ENCODE measurements at regions not wholly inside any gene's neighbourhood (a gene's known extent, or its start where the extent isn't known, plus 50 kb on each side); places are given as distances from the start of the nearest gene placed in this dataset.

DNA sequence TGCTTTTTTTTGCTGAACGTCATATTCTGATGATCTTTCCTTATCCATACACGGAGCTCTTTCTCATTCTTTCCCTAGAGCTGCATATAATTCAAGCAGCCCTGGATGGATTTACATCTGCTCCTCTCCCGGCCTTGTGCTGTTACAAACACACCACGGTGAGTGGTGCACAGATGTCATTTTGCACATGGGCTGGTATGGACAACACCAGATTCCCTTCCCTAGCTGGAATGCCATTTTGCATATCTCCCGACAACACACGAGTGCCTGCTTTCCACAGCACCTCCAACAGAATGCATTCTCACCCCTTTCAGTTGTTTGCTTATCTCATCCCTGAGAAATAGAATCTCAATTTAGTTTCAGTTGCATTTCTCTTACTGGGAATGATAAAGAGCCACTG is 69.5 kb upstream of the AFDN start:
- H3K9me3 ChIP-seq, result no peaks in the 10 kb centered on the region
- intact Hi-C loops (cut with DNase I), result no loop called here
- no peak overlapping the region for H3K27ac ChIP-seq
- no peak overlapping the region for H3K4me3 ChIP-seq
- no peak for DNase-seq
- no peaks in the 10 kb centered on the region for H3K36me3 ChIP-seq
- H3K4me1 ChIP-seq, result peaks cover 0 to 4% (median 0%) of the 10 kb centered on the region in 3 donors
- TF ChIP-seq, protein P1, sequence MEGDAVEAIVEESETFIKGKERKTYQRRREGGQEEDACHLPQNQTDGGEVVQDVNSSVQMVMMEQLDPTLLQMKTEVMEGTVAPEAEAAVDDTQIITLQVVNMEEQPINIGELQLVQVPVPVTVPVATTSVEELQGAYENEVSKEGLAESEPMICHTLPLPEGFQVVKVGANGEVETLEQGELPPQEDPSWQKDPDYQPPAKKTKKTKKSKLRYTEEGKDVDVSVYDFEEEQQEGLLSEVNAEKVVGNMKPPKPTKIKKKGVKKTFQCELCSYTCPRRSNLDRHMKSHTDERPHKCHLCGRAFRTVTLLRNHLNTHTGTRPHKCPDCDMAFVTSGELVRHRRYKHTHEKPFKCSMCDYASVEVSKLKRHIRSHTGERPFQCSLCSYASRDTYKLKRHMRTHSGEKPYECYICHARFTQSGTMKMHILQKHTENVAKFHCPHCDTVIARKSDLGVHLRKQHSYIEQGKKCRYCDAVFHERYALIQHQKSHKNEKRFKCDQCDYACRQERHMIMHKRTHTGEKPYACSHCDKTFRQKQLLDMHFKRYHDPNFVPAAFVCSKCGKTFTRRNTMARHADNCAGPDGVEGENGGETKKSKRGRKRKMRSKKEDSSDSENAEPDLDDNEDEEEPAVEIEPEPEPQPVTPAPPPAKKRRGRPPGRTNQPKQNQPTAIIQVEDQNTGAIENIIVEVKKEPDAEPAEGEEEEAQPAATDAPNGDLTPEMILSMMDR (IDR thresholded peaks at IDR 0.05), result no peak
- no peaks in the 10 kb centered on the region for H3K27me3 ChIP-seq
- FAIRE-seq, result no peak
- ATAC-seq, result no peak
- 56 to 57% methylated on average over 6 of the region's 6 CpGs for WGBS, 2 donors

DNA sequence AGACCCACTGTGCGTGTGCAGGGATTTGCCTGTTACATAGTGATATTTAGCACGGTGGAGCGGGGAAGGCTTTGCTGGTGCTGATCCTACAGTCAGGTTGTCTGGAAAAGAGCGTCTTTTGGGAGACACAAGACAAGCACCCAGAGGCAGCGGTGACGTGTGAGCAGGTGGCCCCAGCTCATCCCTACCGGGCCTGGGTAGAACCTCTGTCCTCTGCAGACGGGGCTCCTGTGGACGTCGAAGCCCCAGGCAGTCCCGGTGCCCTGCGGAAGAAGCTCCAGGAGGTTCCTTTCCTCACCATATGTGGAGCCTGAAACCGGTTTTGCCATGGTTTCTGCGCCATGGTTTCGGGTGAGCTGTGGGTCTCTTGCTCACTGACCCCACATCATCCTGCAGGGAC is 68.9 kb upstream of the AFDN start:
- ATAC-seq (no peak), FAIRE-seq (no peak), DNase-seq (no peak)
- no peaks in the 10 kb centered on the region for H3K9me3 ChIP-seq
- no peak overlapping the region for H3K27ac ChIP-seq
- WGBS, 2 donors, result 94 to 97% methylated on average over 15 of the region's 15 CpGs
- intact Hi-C loops (cut with DNase I), result no loop called here
- peaks cover 0 to 4% (median 0%) of the 10 kb centered on the region in 3 donors for H3K4me1 ChIP-seq
- H3K27me3 ChIP-seq, result no peaks in the 10 kb centered on the region
- H3K4me3 ChIP-seq, result no peak overlapping the region
- no peaks in the 10 kb centered on the region for H3K36me3 ChIP-seq
- TF ChIP-seq, protein P1 (IDR thresholded peaks at IDR 0.05), result no peak

DNA sequence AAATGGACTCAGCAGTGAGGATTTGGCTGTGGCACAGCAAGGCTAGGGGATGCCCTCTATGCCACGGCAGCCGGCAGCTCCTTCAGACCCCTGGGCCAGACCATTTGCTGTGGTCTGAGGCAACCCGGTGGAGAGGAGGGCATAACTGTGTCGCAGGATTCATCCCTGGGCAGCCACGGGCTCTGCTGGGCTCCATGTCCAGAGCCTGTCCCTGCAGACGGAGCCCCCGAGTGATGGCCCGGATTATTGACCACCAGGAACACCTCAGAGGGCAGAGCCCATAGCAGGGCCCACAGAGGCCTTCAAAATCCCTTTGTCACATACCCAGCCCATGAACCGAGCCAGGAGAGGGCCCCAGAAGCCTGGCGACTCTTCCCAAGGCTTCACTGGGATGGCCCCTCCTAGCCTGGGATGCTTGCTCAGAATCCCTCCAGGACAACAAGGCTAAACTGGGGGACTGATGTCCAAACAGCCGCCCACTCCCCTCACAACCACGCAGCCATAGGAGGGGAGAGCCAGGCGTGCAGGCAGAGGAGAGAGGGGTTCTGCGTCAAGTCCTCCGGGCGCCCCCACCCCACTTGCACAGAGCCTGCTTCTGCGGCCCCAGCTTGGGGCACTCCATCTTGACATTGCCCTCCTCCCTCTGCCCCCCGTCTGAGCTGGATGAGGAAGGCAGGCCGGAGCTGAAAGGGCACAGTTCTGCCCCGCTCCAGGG is 68.2 kb upstream of the AFDN start:
- intact Hi-C loops (cut with DNase I), result no loop called here
- Histone ChIP-seq H3K4me3 (no peak overlapping the region), H3K4me1 (peaks cover 0 to 4% (median 0%) of the 10 kb centered on the region in 3 donors), H3K27me3 (no peaks in the 10 kb centered on the region), H3K9me3 (no peaks in the 10 kb centered on the region), H3K27ac (no peak overlapping the region), H3K36me3 (no peaks in the 10 kb centered on the region)
- FAIRE-seq (no peak), ATAC-seq (no peak), DNase-seq (no peak)
- TF ChIP-seq, protein P1 (IDR thresholded peaks at IDR 0.05), result no peak
- WGBS, 2 donors, result 89 to 95% methylated on average over 20 of the region's 20 CpGs

DNA sequence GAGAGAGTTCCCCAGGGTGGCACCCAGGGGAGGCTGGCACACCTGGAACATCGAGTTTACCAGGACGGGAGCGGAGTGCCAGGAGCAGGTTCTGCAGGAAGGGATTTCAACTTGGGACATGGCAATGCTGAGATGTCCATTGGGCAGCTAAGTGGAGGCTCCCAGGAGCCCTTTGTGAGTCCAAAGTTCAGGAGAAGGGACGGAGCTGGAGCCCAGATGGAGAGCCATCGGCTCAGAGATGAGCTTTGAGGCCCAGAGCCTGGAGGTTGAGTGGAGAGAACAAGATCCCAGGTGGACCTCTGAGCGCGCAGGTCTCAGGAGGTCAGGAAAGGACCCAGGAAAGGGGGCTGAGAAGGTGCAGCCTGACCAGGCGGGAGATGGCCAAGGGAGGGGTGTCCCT is 67.5 kb upstream of the AFDN start:
- no peaks in the 10 kb centered on the region for H3K27me3 ChIP-seq
- no peak overlapping the region for H3K27ac ChIP-seq
- H3K36me3 ChIP-seq, result no peaks in the 10 kb centered on the region
- WGBS, 2 donors, result 91 to 92% methylated on average over 8 of the region's 8 CpGs
- ATAC-seq (no peak), DNase-seq (no peak), FAIRE-seq (no peak)
- no peak overlapping the region for H3K4me3 ChIP-seq
- peaks cover 0 to 4% (median 0%) of the 10 kb centered on the region in 3 donors for H3K4me1 ChIP-seq
- no peaks in the 10 kb centered on the region for H3K9me3 ChIP-seq
- TF ChIP-seq, protein P1 (IDR thresholded peaks at IDR 0.05), result no peak
- intact Hi-C loops (cut with DNase I), result no loop called here

DNA sequence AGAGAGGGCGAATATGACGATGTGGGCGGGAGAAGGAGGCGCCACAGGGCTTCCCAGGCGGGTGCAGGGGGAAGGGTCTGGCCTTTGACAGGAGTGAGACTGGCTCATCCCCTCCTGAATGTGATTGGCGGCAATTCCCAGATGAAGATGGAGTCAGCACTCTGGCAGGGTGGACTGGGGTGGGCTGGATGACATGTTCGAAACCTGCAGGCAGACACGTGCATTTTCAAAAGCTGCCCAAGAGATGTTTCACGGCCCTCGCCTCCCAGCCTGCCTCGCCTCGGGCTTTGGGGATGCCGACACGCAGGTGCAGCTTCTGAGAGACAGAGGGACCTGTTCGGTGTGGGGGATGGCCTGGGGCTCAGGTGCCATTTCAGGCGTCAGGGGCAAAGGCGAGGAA is 66.8 kb upstream of the AFDN start:
- FAIRE-seq (no peak), DNase-seq (no peak), ATAC-seq (no peak)
- Histone ChIP-seq H3K9me3 (no peaks in the 10 kb centered on the region), H3K27me3 (no peaks in the 10 kb centered on the region), H3K36me3 (no peaks in the 10 kb centered on the region), H3K4me1 (peaks cover 0 to 4% (median 0%) of the 10 kb centered on the region in 3 donors), H3K27ac (no peak overlapping the region), H3K4me3 (no peak overlapping the region)
- intact Hi-C loops (cut with DNase I), result no loop called here
- TF ChIP-seq, protein P1 (IDR thresholded peaks at IDR 0.05), result no peak
- WGBS, 2 donors, result 94 to 97% methylated on average over 17 of the region's 17 CpGs
